ENCODE measurements at regions not wholly inside any gene's neighbourhood (a gene's known extent, or its start where the extent isn't known, plus 50 kb on each side); places are given as distances from the start of the nearest gene placed in this dataset.

DNA sequence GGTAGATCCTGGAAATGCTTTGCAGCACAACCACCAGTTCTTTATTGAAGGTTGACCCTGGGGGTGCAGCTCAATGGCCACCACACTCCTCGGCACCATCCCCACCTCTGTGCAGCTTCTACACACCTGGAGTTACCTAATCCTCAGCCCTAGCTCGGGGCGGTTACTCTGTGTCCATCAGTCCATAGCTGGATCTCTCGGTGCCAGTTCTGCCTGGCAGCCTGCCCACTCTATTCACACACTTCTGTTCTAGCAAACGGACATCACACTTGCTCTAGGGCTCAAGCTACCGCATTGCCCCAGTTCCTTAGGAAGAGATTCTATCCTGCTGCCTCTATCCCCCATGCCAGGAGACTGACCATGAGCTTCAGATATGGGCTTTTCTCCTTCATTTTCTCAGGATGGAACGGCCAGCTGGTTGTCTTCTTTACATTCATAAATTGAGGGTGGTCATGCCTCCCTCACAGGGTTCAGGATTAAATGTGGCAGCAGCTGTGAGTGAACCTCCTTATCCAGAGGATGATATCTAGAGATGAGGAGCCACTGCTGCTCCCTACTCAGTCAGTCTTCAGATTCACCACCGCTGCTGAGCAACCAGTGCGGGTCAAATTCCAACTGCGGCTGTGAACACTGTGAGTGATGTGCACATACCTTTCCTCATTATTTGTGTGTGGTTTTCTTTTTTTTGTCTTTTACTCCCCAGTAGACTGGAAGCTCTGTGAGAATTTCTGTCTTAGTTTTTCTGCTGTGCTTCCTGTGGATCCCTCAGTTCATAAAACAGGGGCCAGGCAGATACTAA is 66.9 kb upstream of the TRIB2 start:
- DNase-seq (ENCODE audit: low read depth, low spot score) = no peak
- in situ Hi-C loops (cut with HindIII; ENCODE audit: low pct_unique_long_range_greater_than_20kb, low sequenced_read_pairs) = no loop called here
- no peak for TF ChIP-seq TCF7L2 (IDR thresholded peaks at IDR 0.05; ENCODE audit: low read depth, low read length)
- no peak for TF ChIP-seq POLR2AphosphoS5 (IDR thresholded peaks at IDR 0.05; ENCODE audit: low read depth, low read length)
- TF ChIP-seq, protein P1, sequence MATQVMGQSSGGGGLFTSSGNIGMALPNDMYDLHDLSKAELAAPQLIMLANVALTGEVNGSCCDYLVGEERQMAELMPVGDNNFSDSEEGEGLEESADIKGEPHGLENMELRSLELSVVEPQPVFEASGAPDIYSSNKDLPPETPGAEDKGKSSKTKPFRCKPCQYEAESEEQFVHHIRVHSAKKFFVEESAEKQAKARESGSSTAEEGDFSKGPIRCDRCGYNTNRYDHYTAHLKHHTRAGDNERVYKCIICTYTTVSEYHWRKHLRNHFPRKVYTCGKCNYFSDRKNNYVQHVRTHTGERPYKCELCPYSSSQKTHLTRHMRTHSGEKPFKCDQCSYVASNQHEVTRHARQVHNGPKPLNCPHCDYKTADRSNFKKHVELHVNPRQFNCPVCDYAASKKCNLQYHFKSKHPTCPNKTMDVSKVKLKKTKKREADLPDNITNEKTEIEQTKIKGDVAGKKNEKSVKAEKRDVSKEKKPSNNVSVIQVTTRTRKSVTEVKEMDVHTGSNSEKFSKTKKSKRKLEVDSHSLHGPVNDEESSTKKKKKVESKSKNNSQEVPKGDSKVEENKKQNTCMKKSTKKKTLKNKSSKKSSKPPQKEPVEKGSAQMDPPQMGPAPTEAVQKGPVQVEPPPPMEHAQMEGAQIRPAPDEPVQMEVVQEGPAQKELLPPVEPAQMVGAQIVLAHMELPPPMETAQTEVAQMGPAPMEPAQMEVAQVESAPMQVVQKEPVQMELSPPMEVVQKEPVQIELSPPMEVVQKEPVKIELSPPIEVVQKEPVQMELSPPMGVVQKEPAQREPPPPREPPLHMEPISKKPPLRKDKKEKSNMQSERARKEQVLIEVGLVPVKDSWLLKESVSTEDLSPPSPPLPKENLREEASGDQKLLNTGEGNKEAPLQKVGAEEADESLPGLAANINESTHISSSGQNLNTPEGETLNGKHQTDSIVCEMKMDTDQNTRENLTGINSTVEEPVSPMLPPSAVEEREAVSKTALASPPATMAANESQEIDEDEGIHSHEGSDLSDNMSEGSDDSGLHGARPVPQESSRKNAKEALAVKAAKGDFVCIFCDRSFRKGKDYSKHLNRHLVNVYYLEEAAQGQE (IDR thresholded peaks at IDR 0.05; ENCODE audit: insufficient read depth in 1 of 2, low read depth in 2 of 2, low read length in 1 of 2) = no peak
- TF ChIP-seq SIN3A (IDR thresholded peaks at IDR 0.05; ENCODE audit: borderline replicate concordance, insufficient read depth, low read depth, low read length) = no peak
- TF ChIP-seq, protein P2, sequence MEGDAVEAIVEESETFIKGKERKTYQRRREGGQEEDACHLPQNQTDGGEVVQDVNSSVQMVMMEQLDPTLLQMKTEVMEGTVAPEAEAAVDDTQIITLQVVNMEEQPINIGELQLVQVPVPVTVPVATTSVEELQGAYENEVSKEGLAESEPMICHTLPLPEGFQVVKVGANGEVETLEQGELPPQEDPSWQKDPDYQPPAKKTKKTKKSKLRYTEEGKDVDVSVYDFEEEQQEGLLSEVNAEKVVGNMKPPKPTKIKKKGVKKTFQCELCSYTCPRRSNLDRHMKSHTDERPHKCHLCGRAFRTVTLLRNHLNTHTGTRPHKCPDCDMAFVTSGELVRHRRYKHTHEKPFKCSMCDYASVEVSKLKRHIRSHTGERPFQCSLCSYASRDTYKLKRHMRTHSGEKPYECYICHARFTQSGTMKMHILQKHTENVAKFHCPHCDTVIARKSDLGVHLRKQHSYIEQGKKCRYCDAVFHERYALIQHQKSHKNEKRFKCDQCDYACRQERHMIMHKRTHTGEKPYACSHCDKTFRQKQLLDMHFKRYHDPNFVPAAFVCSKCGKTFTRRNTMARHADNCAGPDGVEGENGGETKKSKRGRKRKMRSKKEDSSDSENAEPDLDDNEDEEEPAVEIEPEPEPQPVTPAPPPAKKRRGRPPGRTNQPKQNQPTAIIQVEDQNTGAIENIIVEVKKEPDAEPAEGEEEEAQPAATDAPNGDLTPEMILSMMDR (IDR thresholded peaks at IDR 0.05) = no peak
- no peak for ATAC-seq
- H3K4me3 ChIP-seq (ENCODE audit: low read depth in 2 of 2, low read length in 2 of 2) = no peak overlapping the region
- POLR2A ChIA-PET = no interaction called here
- no peaks in the 10 kb centered on the region for H3K27me3 ChIP-seq (ENCODE audit: control insufficient read depth, insufficient read depth, low read length)
- no peak overlapping the region for H3K27ac ChIP-seq (ENCODE audit: low read length)
- intact Hi-C loops (cut with micrococcal nuclease; ENCODE audit: unreplicated experiment) = no loop called here
- H3K9me3 ChIP-seq (ENCODE audit: control insufficient read depth, insufficient read depth, low read depth, low read length) = no peaks in the 10 kb centered on the region
- CTCF ChIA-PET = no interaction called here
- no peaks in the 10 kb centered on the region for H3K36me3 ChIP-seq (ENCODE audit: control insufficient read depth, insufficient read depth, low read length)
- no TSS peak for BruUV-seq (replicated peaks)
- no peaks in the 10 kb centered on the region for H3K4me1 ChIP-seq (ENCODE audit: control insufficient read depth, insufficient read depth, low read length)

DNA sequence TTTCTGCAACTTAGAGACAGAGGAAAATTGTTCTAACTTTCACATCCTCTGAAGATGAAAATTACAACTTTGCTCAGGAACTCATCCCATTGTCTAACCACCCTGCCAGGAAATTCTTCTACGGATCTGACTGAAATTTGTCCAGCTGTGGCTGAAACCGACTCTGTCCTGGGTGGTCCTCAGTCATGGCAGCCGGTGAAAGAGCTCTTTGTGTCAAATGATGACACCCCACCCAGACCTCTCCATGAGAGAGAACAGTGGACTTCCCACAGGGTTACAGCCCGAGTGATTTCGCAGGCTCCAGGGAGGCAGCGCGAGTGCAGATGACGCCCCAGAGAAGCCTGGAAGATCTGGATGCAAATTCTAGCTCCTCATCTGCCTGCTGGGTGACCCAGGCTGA is 65.1 kb upstream of the TRIB2 start:
- H3K27ac ChIP-seq (ENCODE audit: low read length) = no peak overlapping the region
- H3K4me3 ChIP-seq (ENCODE audit: low read depth in 2 of 2, low read length in 2 of 2) = no peak overlapping the region
- BruUV-seq (replicated peaks) = no TSS peak
- H3K36me3 ChIP-seq (ENCODE audit: control insufficient read depth, insufficient read depth, low read length) = no peaks in the 10 kb centered on the region
- ChIA-PET CTCF (no interaction called here), POLR2A (no interaction called here)
- H3K27me3 ChIP-seq (ENCODE audit: control insufficient read depth, insufficient read depth, low read length) = no peaks in the 10 kb centered on the region
- no peaks in the 10 kb centered on the region for H3K4me1 ChIP-seq (ENCODE audit: control insufficient read depth, insufficient read depth, low read length)
- intact Hi-C loops (cut with micrococcal nuclease; ENCODE audit: unreplicated experiment) = no loop called here
- no peak for TF ChIP-seq POLR2AphosphoS5 (IDR thresholded peaks at IDR 0.05; ENCODE audit: low read depth, low read length)
- no peaks in the 10 kb centered on the region for H3K9me3 ChIP-seq (ENCODE audit: control insufficient read depth, insufficient read depth, low read depth, low read length)
- ATAC-seq (no peak), DNase-seq (ENCODE audit: low read depth, low spot score) (no peak)
- in situ Hi-C loops (cut with HindIII; ENCODE audit: low pct_unique_long_range_greater_than_20kb, low sequenced_read_pairs) = no loop called here

DNA sequence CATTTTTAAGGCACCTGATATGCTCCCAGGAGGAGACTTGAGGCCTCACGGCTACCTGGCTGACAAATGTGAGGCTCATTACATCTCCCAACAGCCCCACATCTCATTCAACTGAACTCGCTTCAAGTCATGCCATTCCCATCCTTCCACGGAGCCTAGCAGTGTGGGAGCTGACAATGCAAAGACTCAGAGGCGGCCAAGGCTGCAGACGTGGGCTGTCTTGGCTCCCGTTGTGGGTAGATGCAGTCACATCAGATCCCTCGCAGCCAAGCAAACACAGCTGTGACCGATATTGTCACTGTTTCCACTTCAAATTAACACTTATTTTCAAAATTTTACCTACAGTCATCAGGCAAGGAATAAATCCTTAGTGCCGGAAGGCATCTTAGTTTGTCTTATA is 64.0 kb upstream of the TRIB2 start:
- in situ Hi-C loops (cut with HindIII; ENCODE audit: low pct_unique_long_range_greater_than_20kb, low sequenced_read_pairs) (no loop called here), intact Hi-C loops (cut with micrococcal nuclease; ENCODE audit: unreplicated experiment) (no loop called here)
- ATAC-seq = no peak
- TF ChIP-seq, protein P1 (IDR thresholded peaks at IDR 0.05; ENCODE audit: insufficient read depth in 1 of 2, low read depth in 2 of 2, low read length in 1 of 2) = no peak
- no peak for TF ChIP-seq SIN3A (IDR thresholded peaks at IDR 0.05; ENCODE audit: borderline replicate concordance, insufficient read depth, low read depth, low read length)
- TF ChIP-seq, protein P2 (IDR thresholded peaks at IDR 0.05) = no peak
- TF ChIP-seq POLR2AphosphoS5 (IDR thresholded peaks at IDR 0.05; ENCODE audit: low read depth, low read length) = no peak
- TF ChIP-seq TCF7L2 (IDR thresholded peaks at IDR 0.05; ENCODE audit: low read depth, low read length) = no peak
- no peak for DNase-seq (ENCODE audit: low read depth, low spot score)
- BruUV-seq (replicated peaks) = no TSS peak
- Histone ChIP-seq H3K4me1 (ENCODE audit: control insufficient read depth, insufficient read depth, low read length) (no peaks in the 10 kb centered on the region), H3K27ac (ENCODE audit: low read length) (no peak overlapping the region), H3K9me3 (ENCODE audit: control insufficient read depth, insufficient read depth, low read depth, low read length) (no peaks in the 10 kb centered on the region), H3K36me3 (ENCODE audit: control insufficient read depth, insufficient read depth, low read length) (no peaks in the 10 kb centered on the region), H3K27me3 (ENCODE audit: control insufficient read depth, insufficient read depth, low read length) (no peaks in the 10 kb centered on the region), H3K4me3 (ENCODE audit: low read depth in 2 of 2, low read length in 2 of 2) (no peak overlapping the region)
- CTCF ChIA-PET = no interaction called here
- POLR2A ChIA-PET = no interaction called here

Data from Panc1 (cell line).